ENCODE measurements at regions not wholly inside any gene's neighbourhood (a gene's known extent, or its start where the extent isn't known, plus 50 kb on each side); places are given as distances from the start of the nearest gene placed in this dataset.

DNA sequence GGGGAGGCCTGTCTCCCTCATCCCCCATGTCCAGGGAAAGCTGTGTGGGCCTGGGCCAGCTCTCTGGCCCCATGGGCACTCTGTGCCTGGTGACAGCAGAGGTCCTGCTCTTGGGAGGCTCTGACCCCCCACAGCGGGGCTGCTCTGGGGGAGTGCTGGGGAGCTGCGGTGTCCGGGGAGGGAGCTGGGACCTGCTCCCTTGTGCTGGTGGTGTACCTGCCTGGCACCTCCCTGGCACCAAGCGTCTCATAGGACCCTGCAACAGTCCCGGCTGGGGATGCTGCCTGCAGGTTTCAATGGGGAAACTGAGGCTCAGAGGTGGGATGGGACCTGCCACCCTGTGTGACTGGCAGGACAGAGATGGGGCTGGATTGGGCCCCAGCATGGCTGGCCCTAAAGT, 111.3 kb downstream of the KIF26A start:
- H3K4me2 ChIP-seq (ENCODE audit: insufficient read depth, low read length), result no peak overlapping the region

GRCh38 chr14:104250175-104250574, 111.8 kb downstream of the KIF26A start:
- H3K4me3 ChIP-seq (ENCODE audit: low read depth in 1 of 2, low read length in 2 of 2), result no peak overlapping the region
- ATAC-seq (ENCODE audit: insufficient read depth, low read depth) (no peak), DNase-seq (no peak)
- H3K36me3 ChIP-seq (ENCODE audit: insufficient read depth, low read length), result no peaks in the 10 kb centered on the region
- H3K9me3 ChIP-seq (ENCODE audit: insufficient read depth, low read length, severe bottlenecking), result peaks cover 7% of the 10 kb centered on the region
- no peaks in the 10 kb centered on the region for H3K79me2 ChIP-seq (ENCODE audit: insufficient read depth, low read length)
- TF ChIP-seq EZH2 (IDR thresholded peaks at IDR 0.05; ENCODE audit: borderline replicate concordance, low read depth, low read length, severe bottlenecking) (no peak), CTCF (IDR thresholded peaks at IDR 0.05; ENCODE audit: borderline replicate concordance, extremely low read depth, low read length, poor library complexity, severe bottlenecking) (no peak)
- H2AFZ ChIP-seq (ENCODE audit: low read depth, low read length), result no peak overlapping the region
- no peaks in the 10 kb centered on the region for H3K27me3 ChIP-seq (ENCODE audit: insufficient read depth, low read length, poor library complexity)
- H3K9ac ChIP-seq (ENCODE audit: low read depth, low read length), result no peak overlapping the region
- H3K27ac ChIP-seq (ENCODE audit: low read length), result no peak overlapping the region
- H4K20me1 ChIP-seq (ENCODE audit: insufficient read depth, low read length), result no peaks in the 10 kb centered on the region
- H3K4me2 ChIP-seq (ENCODE audit: insufficient read depth, low read length), result no peak overlapping the region
- H3K4me1 ChIP-seq (ENCODE audit: insufficient read depth, low read length), result no peaks in the 10 kb centered on the region

More for the DNA sequence above, 111.3 kb downstream of the KIF26A start:
- Histone ChIP-seq H3K36me3 (ENCODE audit: insufficient read depth, low read length) (no peaks in the 10 kb centered on the region), H4K20me1 (ENCODE audit: insufficient read depth, low read length) (no peaks in the 10 kb centered on the region), H3K27me3 (ENCODE audit: insufficient read depth, low read length, poor library complexity) (no peaks in the 10 kb centered on the region), H2AFZ (ENCODE audit: low read depth, low read length) (no peak overlapping the region), H3K27ac (ENCODE audit: low read length) (no peak overlapping the region), H3K9ac (ENCODE audit: low read depth, low read length) (no peak overlapping the region), H3K79me2 (ENCODE audit: insufficient read depth, low read length) (no peaks in the 10 kb centered on the region), H3K4me3 (ENCODE audit: low read depth in 1 of 2, low read length in 2 of 2) (no peak overlapping the region), H3K4me1 (ENCODE audit: insufficient read depth, low read length) (no peaks in the 10 kb centered on the region), H3K9me3 (ENCODE audit: insufficient read depth, low read length, severe bottlenecking) (peaks cover 9% of the 10 kb centered on the region)
- ATAC-seq (ENCODE audit: insufficient read depth, low read depth) (no peak), DNase-seq (no peak)
- no peak for TF ChIP-seq EZH2 (IDR thresholded peaks at IDR 0.05; ENCODE audit: borderline replicate concordance, low read depth, low read length, severe bottlenecking)
- no peak for TF ChIP-seq CTCF (IDR thresholded peaks at IDR 0.05; ENCODE audit: borderline replicate concordance, extremely low read depth, low read length, poor library complexity, severe bottlenecking)

DNA sequence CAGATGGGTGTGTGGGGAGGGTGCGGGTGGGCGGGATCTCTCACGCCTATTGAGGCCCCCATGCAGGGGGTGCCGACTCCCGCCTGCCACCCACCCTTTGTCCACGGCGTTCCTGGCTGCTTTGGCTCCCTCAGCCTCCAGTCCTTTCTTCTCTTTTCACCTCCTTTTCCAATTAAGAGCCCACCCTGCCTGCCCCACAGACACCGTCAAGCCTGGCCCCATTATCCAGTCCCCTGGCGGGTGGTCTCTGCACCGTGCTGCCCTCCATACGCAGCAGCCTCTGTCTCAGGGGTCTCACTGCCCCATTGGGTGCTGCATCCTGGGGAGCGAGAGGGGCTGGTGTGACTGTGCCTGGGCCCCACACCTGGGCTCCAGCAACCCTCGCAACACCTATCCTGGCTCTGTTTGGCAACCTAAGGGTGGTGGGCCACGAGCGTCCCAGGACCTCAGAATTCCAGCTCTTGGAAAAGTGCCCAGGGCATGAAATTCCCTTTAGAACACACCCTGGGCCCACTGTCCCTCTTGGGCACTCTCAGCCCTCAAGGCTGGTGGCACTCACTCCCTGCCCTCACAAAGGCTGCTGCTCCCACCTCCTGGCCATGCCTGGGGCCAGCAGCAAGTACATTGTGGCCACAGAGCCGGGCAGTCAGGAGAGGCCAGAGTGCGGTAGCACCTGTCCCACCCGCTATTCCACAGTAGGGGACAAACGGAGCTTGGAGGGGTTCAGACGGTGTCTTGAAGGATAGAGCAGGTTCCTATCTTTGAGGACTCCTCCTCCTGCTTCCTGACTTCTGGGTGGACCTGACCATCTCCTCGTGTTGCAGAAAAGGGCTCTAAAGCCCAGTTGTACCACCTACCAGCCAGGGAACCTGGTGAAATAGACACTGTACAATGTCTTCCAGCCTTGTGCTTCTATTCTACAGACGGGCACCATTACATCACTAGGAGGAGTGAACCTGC, 114.1 kb downstream of the KIF26A start:
- no peak for DNase-seq
- Histone ChIP-seq H3K9me3 (ENCODE audit: insufficient read depth, low read length, severe bottlenecking) (no peaks in the 10 kb centered on the region), H2AFZ (ENCODE audit: low read depth, low read length) (no peak overlapping the region), H3K4me1 (ENCODE audit: insufficient read depth, low read length) (no peaks in the 10 kb centered on the region), H3K27me3 (ENCODE audit: insufficient read depth, low read length, poor library complexity) (no peaks in the 10 kb centered on the region), H3K27ac (ENCODE audit: low read length) (no peak overlapping the region), H3K4me3 (ENCODE audit: low read depth in 1 of 2, low read length in 2 of 2) (no peak overlapping the region), H3K9ac (ENCODE audit: low read depth, low read length) (no peak overlapping the region), H3K4me2 (ENCODE audit: insufficient read depth, low read length) (no peak overlapping the region), H3K36me3 (ENCODE audit: insufficient read depth, low read length) (no peaks in the 10 kb centered on the region), H3K79me2 (ENCODE audit: insufficient read depth, low read length) (no peaks in the 10 kb centered on the region), H4K20me1 (ENCODE audit: insufficient read depth, low read length) (no peaks in the 10 kb centered on the region)
- ATAC-seq (ENCODE audit: insufficient read depth, low read depth), result no peak
- TF ChIP-seq EZH2 (IDR thresholded peaks at IDR 0.05; ENCODE audit: borderline replicate concordance, low read depth, low read length, severe bottlenecking) (no peak), CTCF (IDR thresholded peaks at IDR 0.05; ENCODE audit: borderline replicate concordance, extremely low read depth, low read length, poor library complexity, severe bottlenecking) (no peak)
